ENCODE measurements at regions not wholly inside any gene's neighbourhood (a gene's known extent, or its start where the extent isn't known, plus 50 kb on each side); places are given as distances from the start of the nearest gene placed in this dataset.

GRCh38 chr17:63246344-63246743 is 199.8 kb downstream of the CYB561 start:
- DNase-seq (ENCODE audit: low spot score): no peak
- Histone ChIP-seq H3K27me3 (replicated peaks; ENCODE audit: insufficient read depth) (no peaks in the 10 kb centered on the region), H3K9me3 (no peaks in the 10 kb centered on the region), H3K4me3 (no peak overlapping the region), H3K36me3 (no peaks in the 10 kb centered on the region), H3K4me1 (ENCODE audit: control insufficient read depth in 1 of 2, low read depth in 2 of 2) (peaks cover 19 to 22% of the 10 kb centered on the region in 2 donors), H3K27ac (no peak overlapping the region)
- no peak for ATAC-seq (ENCODE audit: insufficient number of reproducible peaks, low FRiP score, low read depth)
- TF ChIP-seq, protein P1, sequence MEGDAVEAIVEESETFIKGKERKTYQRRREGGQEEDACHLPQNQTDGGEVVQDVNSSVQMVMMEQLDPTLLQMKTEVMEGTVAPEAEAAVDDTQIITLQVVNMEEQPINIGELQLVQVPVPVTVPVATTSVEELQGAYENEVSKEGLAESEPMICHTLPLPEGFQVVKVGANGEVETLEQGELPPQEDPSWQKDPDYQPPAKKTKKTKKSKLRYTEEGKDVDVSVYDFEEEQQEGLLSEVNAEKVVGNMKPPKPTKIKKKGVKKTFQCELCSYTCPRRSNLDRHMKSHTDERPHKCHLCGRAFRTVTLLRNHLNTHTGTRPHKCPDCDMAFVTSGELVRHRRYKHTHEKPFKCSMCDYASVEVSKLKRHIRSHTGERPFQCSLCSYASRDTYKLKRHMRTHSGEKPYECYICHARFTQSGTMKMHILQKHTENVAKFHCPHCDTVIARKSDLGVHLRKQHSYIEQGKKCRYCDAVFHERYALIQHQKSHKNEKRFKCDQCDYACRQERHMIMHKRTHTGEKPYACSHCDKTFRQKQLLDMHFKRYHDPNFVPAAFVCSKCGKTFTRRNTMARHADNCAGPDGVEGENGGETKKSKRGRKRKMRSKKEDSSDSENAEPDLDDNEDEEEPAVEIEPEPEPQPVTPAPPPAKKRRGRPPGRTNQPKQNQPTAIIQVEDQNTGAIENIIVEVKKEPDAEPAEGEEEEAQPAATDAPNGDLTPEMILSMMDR (IDR thresholded peaks at IDR 0.05): no peak

GRCh38 chr17:63247706-63248105 is 198.4 kb downstream of the CYB561 start:
- no peaks in the 10 kb centered on the region for H3K27me3 ChIP-seq (replicated peaks; ENCODE audit: insufficient read depth)
- H3K27ac ChIP-seq: no peak overlapping the region
- TF ChIP-seq, protein P1 (IDR thresholded peaks at IDR 0.05): no peak
- H3K4me1 ChIP-seq (ENCODE audit: control insufficient read depth in 1 of 2, low read depth in 2 of 2): peaks cover 20 to 22% of the 10 kb centered on the region in 2 donors
- DNase-seq (ENCODE audit: low spot score) (no peak), ATAC-seq (ENCODE audit: insufficient number of reproducible peaks, low FRiP score, low read depth) (no peak)
- no peaks in the 10 kb centered on the region for H3K9me3 ChIP-seq
- no peaks in the 10 kb centered on the region for H3K36me3 ChIP-seq
- H3K4me3 ChIP-seq: no peak overlapping the region

DNA sequence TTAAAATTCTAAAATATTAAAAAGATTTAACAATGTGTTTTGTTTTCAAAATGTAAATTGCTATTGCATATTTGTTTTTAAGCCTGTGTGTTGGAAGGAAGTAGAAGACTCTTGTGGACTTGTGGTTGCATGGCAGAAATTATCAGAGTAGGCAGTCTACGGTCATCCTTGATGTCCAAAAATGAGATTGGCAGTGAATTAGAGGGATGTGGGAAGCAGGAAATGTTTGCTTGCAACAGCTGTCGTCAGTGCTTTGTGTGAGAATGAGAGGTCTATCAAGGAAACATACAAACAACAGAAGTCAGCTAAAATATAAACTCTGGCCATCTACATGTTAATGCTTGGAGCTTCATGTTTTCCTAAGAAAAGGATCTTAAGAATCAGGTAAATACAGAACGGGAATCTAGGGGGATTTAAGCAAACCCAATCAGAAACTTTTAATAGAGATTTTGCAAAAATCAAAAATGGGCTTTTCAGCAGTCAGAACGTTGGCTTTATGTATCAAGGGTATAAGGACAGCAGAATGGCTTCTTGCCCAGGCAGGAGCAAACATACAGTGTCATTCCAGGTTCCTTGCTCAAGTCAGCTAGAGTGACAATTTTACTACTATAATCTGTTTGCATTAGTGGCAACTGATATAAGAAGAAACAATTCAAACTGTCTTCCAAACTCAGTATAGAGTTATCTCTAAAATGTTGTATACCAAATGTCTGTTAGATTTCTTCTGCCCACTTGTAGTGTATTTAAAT is 196.7 kb downstream of the CYB561 start:
- Histone ChIP-seq H3K27me3 (replicated peaks; ENCODE audit: insufficient read depth) (no peaks in the 10 kb centered on the region), H3K36me3 (no peaks in the 10 kb centered on the region), H3K27ac (no peak overlapping the region), H3K4me3 (no peak overlapping the region), H3K9me3 (no peaks in the 10 kb centered on the region), H3K4me1 (ENCODE audit: control insufficient read depth in 1 of 2, low read depth in 2 of 2) (peaks cover 20 to 22% of the 10 kb centered on the region in 2 donors)
- TF ChIP-seq, protein P1 (IDR thresholded peaks at IDR 0.05): no peak
- no peak for DNase-seq (ENCODE audit: low spot score)
- no peak for ATAC-seq (ENCODE audit: insufficient number of reproducible peaks, low FRiP score, low read depth)

DNA sequence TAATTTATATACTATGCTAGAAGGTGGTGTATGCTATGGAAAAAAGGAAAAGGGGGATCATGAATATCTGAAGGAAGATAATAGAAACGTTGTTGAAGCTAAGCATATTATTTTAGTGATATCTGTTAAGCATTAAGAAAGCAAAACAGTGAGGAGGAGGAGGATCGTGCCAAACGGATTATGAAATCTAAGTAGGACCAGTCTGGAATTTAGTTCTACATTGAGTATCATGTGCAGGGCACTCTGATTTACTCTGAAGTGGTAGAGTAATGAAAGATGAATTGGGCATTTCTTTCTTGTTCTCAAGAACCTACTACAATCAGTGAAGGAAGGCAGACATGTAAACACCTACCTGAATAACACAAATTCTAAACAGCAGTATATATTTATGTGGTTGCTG is 195.3 kb downstream of the CYB561 start:
- Histone ChIP-seq H3K27me3 (replicated peaks; ENCODE audit: insufficient read depth) (no peaks in the 10 kb centered on the region), H3K4me1 (ENCODE audit: control insufficient read depth in 1 of 2, low read depth in 2 of 2) (peaks cover 20 to 22% of the 10 kb centered on the region in 2 donors), H3K9me3 (no peaks in the 10 kb centered on the region), H3K36me3 (no peaks in the 10 kb centered on the region), H3K27ac (no peak overlapping the region), H3K4me3 (peak overlapping the region; percentile 4)
- ATAC-seq (ENCODE audit: insufficient number of reproducible peaks, low FRiP score, low read depth) (no peak), DNase-seq (ENCODE audit: low spot score) (no peak)
- TF ChIP-seq, protein P1 (IDR thresholded peaks at IDR 0.05): no peak

DNA sequence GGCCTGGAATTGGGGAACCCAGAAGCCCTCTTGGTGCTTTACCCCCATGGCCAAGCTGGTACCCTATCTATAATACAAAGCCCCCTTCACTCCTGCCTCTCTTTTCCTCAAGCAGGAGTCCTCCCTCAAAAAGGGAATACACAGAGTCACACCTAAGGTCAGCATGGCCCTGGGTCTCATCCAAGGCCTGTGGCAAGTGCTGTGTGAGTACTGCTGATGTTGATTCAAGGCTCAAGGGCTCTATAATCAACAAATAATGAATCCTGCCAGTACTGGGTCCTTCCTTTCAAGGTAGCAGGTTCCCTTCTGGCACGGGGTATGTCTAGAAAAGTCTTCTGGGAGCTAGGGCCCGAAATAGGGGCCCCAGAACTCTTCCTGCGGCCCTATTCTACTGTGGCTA is 187.3 kb downstream of the CYB561 start:
- H3K27ac ChIP-seq: no peak overlapping the region
- no peak overlapping the region for H3K4me3 ChIP-seq
- ATAC-seq (ENCODE audit: insufficient number of reproducible peaks, low FRiP score, low read depth): no peak
- TF ChIP-seq, protein P1 (IDR thresholded peaks at IDR 0.05): no peak
- no peak for DNase-seq (ENCODE audit: low spot score)
- no peaks in the 10 kb centered on the region for H3K36me3 ChIP-seq
- H3K27me3 ChIP-seq (replicated peaks; ENCODE audit: insufficient read depth): no peaks in the 10 kb centered on the region
- no peaks in the 10 kb centered on the region for H3K4me1 ChIP-seq (ENCODE audit: control insufficient read depth in 1 of 2, low read depth in 2 of 2)
- no peaks in the 10 kb centered on the region for H3K9me3 ChIP-seq
